Gastroesophageal sphincter (tissue), 4 donors: ENCODE measurements at regions not wholly inside any gene's neighbourhood (a gene's known extent, or its start where the extent isn't known, plus 50 kb on each side); places are given as distances from the start of the nearest gene placed in this dataset.
"Not testable (repeated sequence)": the region's sequence is repeated elsewhere in the genome, so short reads cannot be mapped to it uniquely, and the experiment has no call there.

Experiments used
- ATAC-seq: fragments of 150-250 bp; one replicate; pipeline ENCODE4 v1.9.1; 2016; ENCODE audit warnings: mild to moderate bottlenecking, moderate library complexity
- H3K27ac ChIP-seq, 4 donors: fragments of 200-600 bp; sonication (generic) in 3 of 4; 1 replicate in 3 of 4; 2 replicates in 1 of 4; pipeline ENCODE4 v1.5.1; 2016 to 2019
- H3K27me3 ChIP-seq: fragments of 200-600 bp; sonication (generic); one replicate; pipeline ENCODE4 v1.5.1; 2019
- H3K36me3 ChIP-seq, 2 donors: fragments of 200-600 bp; sonication (generic); one replicate each; pipeline ENCODE4 v1.5.1; 2019; ENCODE audit warnings: control low read depth in 1 of 2
- H3K4me1 ChIP-seq, 3 donors: fragments of 200-600 bp; sonication (generic); 1 replicate in 2 of 3; 2 replicates in 1 of 3; pipeline ENCODE4 v1.5.1; 2016 to 2019; ENCODE audit warnings: control low read depth in 2 of 3
- H3K4me3 ChIP-seq, 2 donors: fragments of 200-600 bp; sonication (generic); one replicate each; pipeline ENCODE4 v1.5.1; 2019; ENCODE audit warnings: mild to moderate bottlenecking in 1 of 2, moderate library complexity in 1 of 2
- H3K9me3 ChIP-seq, 3 donors: fragments of 200-600 bp; sonication (generic); one replicate each; pipeline ENCODE4 v1.5.1; 2017 to 2019; ENCODE audit warnings: control low read depth in 2 of 3
- EP300 ChIP-seq: sonication (generic); formaldehyde crosslinking; IDR thresholded peaks from one replicate; pipeline ENCODE4 v1.6.1; 2017; ENCODE audit warnings: antibody characterized with exemption, mild to moderate bottlenecking
- POLR2A ChIP-seq, 2 donors: fragments of 450-650 bp; IDR thresholded peaks; one replicate each; pipeline ENCODE4 v1.6.1; 2017; ENCODE audit warnings: antibody characterized with exemption in 2 of 2, mild to moderate bottlenecking in 2 of 2, moderate library complexity in 1 of 2
- POLR2AphosphoS5 ChIP-seq: sonication (generic); formaldehyde crosslinking; IDR thresholded peaks from one replicate; pipeline ENCODE4 v1.6.1; 2017; ENCODE audit warnings: antibody characterized with exemption
- WGBS, 2 donors: methylation state at CpG; one replicate each; pipeline ENCODE4 v1.1.5; 2018; ENCODE audit warnings: low coverage in 1 of 2; 5-methylcytosine and 5-hydroxymethylcytosine counted together
- TF ChIP-seq, protein P1 (sequence below), 4 experiments: fragments of 200-600 bp in 2 of 4; fragments of 450-650 bp in 2 of 4; sonication (generic) in 1 of 4; IDR thresholded peaks; one replicate each; pipeline ENCODE4 v1.5.1; 2017 to 2019; ENCODE audit warnings: antibody characterized with exemption in 4 of 4, mild to moderate bottlenecking in 2 of 4, moderate library complexity in 2 of 4

DNA sequence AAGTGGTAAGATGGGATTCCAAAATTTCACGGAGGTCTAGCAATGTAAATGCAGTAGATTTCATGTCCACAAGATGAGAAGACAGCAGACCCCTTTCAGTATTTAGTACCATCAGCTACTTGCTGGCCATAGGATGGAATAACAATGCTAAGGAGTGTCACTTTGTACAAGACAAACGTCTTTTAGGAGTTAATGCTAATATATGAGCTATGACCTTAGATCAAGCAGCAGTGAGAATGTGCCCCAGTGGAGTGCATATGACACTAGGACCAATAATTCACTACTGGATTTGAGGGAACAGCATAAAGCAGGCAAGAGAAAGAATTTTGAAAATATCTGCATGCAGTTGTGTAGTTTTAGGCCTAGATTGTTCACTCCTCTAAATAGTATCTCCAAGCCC is 182.8 kb upstream of the ZNF804B start:
- Histone ChIP-seq H3K4me3 (no peak overlapping the region), H3K4me1 (no peaks in the 10 kb centered on the region), H3K27ac (no peak overlapping the region), H3K9me3 (no peaks in the 10 kb centered on the region), H3K36me3 (no peaks in the 10 kb centered on the region), H3K27me3 (no peaks in the 10 kb centered on the region)
- TF ChIP-seq POLR2AphosphoS5 (no peak), EP300 (no peak), POLR2A (IDR thresholded peaks at IDR 0.05) (no peak)
- TF ChIP-seq, protein P1, sequence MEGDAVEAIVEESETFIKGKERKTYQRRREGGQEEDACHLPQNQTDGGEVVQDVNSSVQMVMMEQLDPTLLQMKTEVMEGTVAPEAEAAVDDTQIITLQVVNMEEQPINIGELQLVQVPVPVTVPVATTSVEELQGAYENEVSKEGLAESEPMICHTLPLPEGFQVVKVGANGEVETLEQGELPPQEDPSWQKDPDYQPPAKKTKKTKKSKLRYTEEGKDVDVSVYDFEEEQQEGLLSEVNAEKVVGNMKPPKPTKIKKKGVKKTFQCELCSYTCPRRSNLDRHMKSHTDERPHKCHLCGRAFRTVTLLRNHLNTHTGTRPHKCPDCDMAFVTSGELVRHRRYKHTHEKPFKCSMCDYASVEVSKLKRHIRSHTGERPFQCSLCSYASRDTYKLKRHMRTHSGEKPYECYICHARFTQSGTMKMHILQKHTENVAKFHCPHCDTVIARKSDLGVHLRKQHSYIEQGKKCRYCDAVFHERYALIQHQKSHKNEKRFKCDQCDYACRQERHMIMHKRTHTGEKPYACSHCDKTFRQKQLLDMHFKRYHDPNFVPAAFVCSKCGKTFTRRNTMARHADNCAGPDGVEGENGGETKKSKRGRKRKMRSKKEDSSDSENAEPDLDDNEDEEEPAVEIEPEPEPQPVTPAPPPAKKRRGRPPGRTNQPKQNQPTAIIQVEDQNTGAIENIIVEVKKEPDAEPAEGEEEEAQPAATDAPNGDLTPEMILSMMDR (IDR thresholded peaks at IDR 0.05) = no peak
- WGBS, 2 donors = 54 to 67% methylated on average over 2 of the region's 2 CpGs
- no peak for ATAC-seq

DNA sequence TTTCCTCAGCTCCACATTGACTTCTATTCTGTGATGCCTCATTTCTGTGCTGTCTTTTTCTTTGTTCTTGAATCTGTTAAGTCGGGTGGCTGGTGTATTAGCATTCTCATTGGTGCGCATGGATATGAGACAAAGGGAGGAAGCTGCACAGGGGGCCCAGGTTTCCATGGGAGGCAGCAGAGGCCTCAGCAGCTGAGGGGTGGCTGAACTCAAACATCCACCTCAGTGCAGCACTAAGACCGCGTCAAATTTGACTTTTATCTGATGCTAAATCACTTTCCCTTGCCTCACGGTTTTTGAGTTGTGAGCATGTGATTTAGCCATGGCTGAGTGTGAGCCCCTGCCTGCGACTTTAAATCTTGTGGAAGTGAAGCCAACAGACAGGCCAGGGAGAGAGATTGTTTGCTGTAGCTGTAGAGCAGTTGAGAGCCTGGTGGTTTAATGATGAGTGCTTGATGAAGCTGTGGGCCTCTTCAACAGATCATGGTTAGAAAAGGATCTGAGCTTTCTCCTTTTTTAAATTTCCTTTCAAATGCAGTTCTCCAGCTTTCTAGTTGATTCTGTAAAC is 193.3 kb upstream of the ZNF804B start:
- no peak overlapping the region for H3K4me3 ChIP-seq
- no peak for ATAC-seq
- no peak overlapping the region for H3K27ac ChIP-seq
- H3K9me3 ChIP-seq = no peaks in the 10 kb centered on the region
- no peaks in the 10 kb centered on the region for H3K36me3 ChIP-seq
- 64% methylated on average over 6 of the region's 6 CpGs; no CpG with 5 or more reads in 1 of the 2 donors for WGBS, 2 donors
- TF ChIP-seq POLR2AphosphoS5 = no peak
- TF ChIP-seq POLR2A (IDR thresholded peaks at IDR 0.05) = no peak
- no peak for TF ChIP-seq EP300
- TF ChIP-seq, protein P1 (IDR thresholded peaks at IDR 0.05) = no peak
- no peaks in the 10 kb centered on the region for H3K27me3 ChIP-seq
- H3K4me1 ChIP-seq = no peaks in the 10 kb centered on the region

DNA sequence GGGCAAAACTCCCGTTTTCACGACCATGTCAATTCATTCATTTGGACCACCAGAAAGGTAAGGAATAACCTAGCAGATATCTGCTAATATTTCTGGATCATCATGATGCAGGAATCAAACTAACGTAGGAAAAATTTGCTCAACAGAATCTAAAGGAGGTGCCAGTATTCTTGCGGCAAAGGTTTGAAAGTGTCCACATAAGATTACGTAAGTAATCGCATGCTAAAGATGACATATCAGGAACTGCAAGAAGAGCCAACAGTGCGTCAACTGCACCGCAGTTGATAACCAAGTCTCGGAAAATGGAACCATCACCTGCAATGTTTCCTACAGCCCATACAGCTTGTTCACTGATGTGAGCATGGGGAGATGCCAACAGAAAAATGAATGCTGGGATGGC is 194.1 kb upstream of the ZNF804B start:
- no peaks in the 10 kb centered on the region for H3K4me1 ChIP-seq
- H3K4me3 ChIP-seq = no peak overlapping the region
- no peak for ATAC-seq
- no peaks in the 10 kb centered on the region for H3K9me3 ChIP-seq
- WGBS, 2 donors = 90 to 98% methylated on average over 6 to 9 of the region's 9 CpGs
- H3K27ac ChIP-seq = no peak overlapping the region
- no peaks in the 10 kb centered on the region for H3K27me3 ChIP-seq
- H3K36me3 ChIP-seq = no peaks in the 10 kb centered on the region
- TF ChIP-seq, protein P1 (IDR thresholded peaks at IDR 0.05) = no peak
- TF ChIP-seq POLR2A (IDR thresholded peaks at IDR 0.05) (no peak), POLR2AphosphoS5 (no peak)

DNA sequence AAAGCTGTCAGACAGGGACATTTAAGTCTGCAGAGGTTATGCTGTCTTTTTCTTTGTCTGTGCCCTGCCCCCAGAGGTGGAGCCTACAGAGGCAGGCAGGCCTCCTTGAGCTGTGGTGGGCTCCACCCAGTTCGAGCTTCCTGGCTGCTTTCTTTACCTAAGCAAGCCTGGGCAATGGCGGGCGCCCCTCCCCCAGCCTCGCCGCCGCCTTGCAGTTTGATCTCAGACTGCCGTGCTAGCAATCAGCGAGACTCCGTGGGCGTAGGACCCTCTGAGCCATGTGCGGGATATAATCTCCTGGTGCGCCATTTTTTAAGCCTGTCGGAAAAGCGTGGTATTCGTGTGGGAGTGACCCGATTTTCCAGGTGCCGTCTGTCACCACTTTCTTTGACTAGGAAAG is 203.1 kb upstream of the ZNF804B start:
- H3K4me1 ChIP-seq, H3K4me3 ChIP-seq, H3K27me3 ChIP-seq, H3K36me3 ChIP-seq, H3K9me3 ChIP-seq, H3K27ac ChIP-seq, ATAC-seq: not testable (repeated sequence)
- 84% methylated on average over 8 of the region's 17 CpGs; no CpG with 5 or more reads in 1 of the 2 donors for WGBS, 2 donors

DNA sequence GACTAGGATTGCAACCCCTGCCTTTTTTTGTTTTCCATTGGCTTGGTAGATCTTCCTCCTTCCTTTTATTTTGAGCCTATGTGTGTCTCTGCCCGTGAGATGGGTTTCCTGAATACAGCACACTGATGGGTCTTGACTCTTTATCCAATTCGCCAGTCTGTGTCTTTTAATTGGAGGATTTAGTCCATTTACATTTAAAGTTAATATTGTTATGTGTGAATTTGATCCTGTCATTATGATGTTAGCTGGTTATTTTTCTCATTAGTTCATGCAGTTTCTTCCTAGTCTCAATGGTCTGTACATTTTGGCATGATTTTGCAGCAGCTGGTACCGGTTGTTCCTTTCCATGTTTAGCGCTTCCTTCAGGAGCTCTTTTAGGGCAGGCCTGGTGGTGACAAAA is 204.7 kb upstream of the ZNF804B start:
- H3K4me1 ChIP-seq, H3K4me3 ChIP-seq, ATAC-seq, H3K27me3 ChIP-seq, H3K9me3 ChIP-seq, H3K36me3 ChIP-seq, H3K27ac ChIP-seq: not testable (repeated sequence)
- WGBS, 2 donors = 91 to 100% methylated on average over 3 of the region's 4 CpGs

DNA sequence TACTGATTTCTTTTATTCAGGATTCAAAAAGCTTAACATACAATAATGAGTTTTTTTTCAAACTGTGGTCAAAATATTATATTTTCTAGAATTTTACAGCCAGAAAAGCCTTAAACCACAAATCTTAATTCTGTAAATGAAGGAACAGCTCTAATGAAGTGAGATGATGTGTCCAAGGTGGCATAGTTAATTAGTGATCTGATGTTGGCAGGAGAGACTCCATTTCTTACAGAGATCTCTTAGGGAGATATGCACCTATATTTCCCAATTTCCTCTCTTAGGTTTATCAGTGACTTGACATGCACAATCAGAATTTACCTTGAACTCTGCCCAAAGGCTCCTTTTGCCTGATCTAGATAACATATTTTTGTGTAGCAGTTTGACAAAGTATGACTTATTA is 211.1 kb upstream of the ZNF804B start:
- H3K36me3 ChIP-seq = no peaks in the 10 kb centered on the region
- ATAC-seq = no peak
- peaks cover 0 to 14% (median 0%) of the 10 kb centered on the region in 3 donors for H3K9me3 ChIP-seq
- H3K4me1 ChIP-seq = no peaks in the 10 kb centered on the region
- TF ChIP-seq POLR2AphosphoS5 (no peak), EP300 (no peak), POLR2A (IDR thresholded peaks at IDR 0.05) (no peak)
- TF ChIP-seq, protein P1 (IDR thresholded peaks at IDR 0.05) = no peak
- H3K4me3 ChIP-seq = no peak overlapping the region
- no peaks in the 10 kb centered on the region for H3K27me3 ChIP-seq
- no peak overlapping the region for H3K27ac ChIP-seq
